ENCODE measurements at regions not wholly inside any gene's neighbourhood (a gene's known extent, or its start where the extent isn't known, plus 50 kb on each side); places are given as distances from the start of the nearest gene placed in this dataset.

- no peak for TF ChIP-seq POLR2AphosphoS5 (IDR thresholded peaks at IDR 0.05; ENCODE audit: low read depth, low read length)
- TF ChIP-seq, protein P1, sequence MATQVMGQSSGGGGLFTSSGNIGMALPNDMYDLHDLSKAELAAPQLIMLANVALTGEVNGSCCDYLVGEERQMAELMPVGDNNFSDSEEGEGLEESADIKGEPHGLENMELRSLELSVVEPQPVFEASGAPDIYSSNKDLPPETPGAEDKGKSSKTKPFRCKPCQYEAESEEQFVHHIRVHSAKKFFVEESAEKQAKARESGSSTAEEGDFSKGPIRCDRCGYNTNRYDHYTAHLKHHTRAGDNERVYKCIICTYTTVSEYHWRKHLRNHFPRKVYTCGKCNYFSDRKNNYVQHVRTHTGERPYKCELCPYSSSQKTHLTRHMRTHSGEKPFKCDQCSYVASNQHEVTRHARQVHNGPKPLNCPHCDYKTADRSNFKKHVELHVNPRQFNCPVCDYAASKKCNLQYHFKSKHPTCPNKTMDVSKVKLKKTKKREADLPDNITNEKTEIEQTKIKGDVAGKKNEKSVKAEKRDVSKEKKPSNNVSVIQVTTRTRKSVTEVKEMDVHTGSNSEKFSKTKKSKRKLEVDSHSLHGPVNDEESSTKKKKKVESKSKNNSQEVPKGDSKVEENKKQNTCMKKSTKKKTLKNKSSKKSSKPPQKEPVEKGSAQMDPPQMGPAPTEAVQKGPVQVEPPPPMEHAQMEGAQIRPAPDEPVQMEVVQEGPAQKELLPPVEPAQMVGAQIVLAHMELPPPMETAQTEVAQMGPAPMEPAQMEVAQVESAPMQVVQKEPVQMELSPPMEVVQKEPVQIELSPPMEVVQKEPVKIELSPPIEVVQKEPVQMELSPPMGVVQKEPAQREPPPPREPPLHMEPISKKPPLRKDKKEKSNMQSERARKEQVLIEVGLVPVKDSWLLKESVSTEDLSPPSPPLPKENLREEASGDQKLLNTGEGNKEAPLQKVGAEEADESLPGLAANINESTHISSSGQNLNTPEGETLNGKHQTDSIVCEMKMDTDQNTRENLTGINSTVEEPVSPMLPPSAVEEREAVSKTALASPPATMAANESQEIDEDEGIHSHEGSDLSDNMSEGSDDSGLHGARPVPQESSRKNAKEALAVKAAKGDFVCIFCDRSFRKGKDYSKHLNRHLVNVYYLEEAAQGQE (IDR thresholded peaks at IDR 0.05; ENCODE audit: insufficient read depth in 1 of 2, low read depth in 2 of 2, low read length in 2 of 2), result no peak
- no peak for TF ChIP-seq TAF1 (IDR thresholded peaks at IDR 0.05; ENCODE audit: borderline replicate concordance, insufficient read depth, low read length)
Measured at GRCh38 chr14:80275208-80275850, 64.0 kb upstream of the DIO2 start.

Data from PFSK-1 (cell line).